ENCODE measurements at regions not wholly inside any gene's neighbourhood (a gene's known extent, or its start where the extent isn't known, plus 50 kb on each side); places are given as distances from the start of the nearest gene placed in this dataset.

DNA sequence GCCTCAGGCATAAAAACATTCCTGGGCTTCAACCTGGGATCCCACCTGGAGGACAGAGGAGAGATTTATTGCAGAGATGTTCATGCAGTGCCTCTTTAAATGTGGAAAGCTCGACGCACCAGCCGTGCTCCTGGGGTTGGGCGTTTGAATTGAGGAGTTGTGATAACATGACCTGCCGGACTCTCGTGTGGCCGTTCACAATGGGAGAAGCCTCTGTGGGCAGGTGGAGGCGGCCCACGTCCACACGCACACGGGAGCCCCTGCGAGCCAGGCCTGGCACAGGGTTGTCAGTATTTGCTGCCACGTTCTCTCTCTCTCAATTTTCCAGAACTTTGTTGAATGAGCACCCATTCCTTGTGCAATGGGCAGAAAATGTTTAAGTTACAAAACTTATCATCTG lies 58.3 kb upstream of the PPARA start:
- DNase-seq = no peak

DNA sequence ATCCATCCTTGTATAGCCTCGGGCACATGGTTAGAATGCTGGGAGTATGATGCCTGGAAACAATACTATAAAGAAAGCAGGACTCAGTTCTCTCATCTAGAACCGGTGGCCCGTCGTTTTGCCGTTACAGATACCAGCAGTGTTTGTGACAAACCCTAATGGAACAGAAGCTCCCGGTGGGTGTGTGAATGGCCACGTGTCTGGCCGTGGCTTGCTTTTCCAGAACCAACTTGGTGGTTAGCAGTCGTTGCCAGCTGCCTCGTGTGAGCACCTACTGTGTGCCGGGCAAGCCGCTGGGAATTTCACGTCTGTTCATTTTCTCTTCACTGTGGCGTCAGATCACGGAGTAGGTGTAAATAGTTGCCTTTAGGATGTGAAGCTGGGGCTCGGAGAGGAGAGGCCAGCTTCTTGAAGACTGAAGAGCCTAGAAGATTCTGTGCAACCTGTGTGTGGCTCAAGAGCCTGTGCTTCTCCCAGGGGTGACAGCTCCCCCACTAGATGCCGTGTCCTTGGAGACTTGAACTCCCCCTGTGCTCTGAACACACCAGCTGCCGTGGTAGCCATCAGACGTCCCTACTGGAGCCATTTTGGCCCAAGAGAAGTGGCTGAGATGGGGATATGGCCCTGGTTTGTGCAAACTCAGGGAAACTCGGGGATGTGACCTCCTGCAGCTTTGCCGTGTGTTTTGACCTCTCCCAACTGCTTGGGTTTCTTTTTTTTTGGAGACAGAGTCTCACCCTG lies 57.5 kb upstream of the PPARA start:
- no peak for DNase-seq

DNA sequence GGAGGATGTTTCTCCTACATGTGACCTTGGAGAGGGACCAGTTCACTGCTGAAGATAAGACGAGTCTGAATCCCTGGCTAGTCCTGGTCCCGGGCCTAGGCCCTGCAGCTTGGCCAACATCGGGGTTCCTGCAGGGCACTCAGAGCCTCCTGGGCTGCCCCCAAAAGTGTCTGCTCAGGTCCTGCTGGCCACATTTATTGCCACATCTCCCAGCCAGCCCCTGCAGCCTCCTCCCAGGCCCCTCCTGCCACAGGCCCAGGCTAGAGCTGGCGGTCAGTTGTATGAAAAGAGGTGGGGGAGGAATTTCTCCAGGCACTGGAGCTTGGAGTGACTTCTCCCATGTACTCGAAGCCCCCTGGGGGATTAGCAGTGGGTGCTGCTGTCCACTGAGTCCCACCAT lies 56.5 kb upstream of the PPARA start:
- DNase-seq = no peak

DNA sequence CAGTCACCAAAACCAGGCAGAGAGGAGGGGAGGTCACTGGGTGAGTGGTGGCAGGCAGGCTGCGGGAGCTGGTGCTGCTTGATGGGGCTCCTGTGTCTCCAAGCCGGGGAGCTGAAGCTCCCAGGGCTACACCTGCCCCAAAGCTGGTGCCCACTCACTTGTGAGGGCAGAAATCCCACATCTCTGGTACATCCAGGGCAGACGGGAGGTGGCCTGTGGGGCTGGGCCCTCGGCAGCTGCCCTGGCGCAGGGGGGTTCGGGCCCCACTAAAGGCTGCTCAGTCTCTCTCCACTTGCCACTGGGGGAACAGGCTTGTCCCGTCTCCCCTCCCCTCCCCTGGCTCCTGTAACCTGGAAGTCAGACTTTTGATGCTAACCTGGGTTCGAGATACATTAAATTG lies 55.6 kb upstream of the PPARA start:
- no peak for DNase-seq

DNA sequence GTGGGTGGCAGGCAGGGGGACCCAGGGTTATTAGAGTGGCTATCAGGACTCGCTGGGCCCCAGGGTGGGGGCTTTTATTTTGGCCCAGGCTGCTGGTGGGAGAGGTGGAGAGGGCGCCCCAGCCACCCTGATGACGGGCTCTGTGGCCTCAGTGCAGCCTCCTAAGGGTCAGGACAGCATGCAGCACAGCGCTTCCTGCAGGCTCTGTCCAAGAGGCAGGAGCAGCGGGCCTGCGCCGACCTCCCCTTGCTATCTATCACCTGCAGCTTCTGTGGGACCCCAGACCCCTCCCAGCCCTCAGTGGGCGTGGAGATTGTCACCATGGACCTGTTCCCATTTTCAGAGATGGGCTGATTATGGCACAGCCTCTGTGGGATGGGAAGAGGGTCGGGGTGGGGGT lies 54.3 kb upstream of the PPARA start:
- DNase-seq = no peak

DNA sequence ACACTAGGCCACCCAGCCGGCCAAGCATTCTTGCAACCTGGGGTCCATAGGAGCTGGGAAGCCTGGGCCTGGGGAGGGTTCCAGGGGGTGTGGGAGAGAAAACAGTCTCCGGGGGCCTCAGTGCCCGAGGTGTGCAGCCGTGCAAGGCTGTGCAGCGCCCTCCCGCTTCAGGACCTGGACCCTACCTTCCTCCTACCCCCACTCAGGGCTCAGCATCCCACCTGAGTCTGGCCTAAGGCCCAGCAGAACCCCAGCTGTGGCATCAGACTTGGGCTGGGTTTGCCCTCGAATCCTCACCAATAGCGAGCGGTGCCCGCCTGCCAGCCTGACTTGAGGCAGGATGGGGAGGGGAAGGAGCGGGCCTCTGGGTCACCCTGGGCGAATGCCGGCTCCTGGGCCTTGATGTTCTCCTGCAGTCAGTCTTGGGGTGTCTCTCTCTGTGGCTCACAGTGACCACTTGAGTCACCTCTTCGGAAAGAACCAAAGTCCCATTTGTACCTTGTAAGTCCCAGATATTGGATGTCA lies 53.6 kb upstream of the PPARA start:
- DNase-seq = no peak

DNA sequence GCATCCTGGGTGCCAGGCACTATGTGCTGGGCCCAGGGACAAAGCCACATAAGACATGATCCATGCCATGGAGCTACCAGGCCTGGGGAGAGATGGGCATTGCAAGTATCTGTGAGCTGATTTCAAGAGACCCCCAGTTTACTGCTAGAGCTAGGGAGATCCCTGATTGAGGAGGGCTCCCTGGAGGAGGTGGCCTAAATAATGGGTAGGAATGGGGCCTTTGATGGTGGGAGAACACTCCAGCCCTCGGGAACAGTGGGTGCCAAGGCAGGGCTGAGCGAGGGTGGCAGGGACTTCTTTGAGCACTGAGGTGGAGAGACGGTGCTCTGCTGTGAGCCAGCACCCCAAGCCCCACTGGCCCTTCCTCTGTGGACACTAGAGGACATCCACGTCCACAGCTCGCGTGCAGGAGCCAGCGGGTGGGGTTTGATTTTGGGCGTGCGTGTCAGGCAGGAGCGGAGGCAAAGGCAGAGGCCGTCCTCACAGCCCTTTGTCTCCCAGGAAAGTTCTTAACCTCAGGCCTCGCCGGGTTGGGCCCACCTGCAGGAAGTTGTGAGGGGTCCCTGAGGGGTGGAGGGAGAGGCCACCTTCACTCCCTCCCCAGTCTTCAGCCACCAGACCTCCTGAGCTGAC lies 52.9 kb upstream of the PPARA start:
- DNase-seq = no peak

DNA sequence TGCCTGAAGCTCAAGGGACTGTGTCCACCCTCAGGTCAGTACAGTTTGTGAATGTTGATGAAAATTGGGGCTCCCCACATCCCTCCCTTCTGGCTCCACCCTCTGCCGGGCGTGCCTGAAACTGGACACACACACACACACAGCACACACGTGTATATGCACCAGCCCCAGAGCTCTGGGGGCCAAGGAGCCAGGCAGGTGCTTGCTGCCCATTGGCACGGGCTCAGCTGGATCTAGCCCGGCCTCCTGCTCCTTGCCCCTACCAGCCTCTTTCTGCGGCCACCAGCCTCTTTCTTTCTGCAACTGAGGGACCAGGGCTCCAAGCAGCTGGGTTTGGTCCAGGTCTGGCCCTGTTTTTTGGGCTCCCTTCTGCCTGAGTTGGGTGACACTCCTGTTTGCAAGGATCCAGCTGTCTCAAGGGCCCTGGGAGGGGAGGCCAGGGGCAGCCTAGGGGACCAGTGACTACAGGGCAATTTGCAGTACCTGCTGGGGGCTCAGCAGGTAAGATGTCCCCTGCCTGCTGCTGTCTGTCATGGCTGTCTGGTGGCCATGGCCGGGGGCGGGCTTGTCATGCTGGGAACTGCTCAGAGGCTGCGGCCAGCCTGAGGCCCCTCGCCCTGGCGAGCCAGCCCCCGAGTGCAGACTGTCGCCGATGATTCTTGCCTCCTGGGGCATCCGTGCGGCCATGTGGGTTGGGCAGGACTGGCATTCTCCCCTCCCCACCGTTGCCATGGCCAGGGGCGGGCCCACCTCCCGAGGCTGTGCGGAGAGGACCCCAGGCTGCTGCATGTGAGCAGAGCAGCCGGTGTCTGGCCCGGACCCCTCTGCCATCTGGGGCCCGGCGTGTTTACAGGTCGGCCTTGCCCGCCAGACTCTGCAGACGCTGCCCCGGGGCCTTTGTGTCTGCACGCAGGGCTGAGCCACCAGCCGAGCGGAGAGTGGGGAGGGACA lies 51.5 kb upstream of the PPARA start:
- DNase-seq = no peak

DNA sequence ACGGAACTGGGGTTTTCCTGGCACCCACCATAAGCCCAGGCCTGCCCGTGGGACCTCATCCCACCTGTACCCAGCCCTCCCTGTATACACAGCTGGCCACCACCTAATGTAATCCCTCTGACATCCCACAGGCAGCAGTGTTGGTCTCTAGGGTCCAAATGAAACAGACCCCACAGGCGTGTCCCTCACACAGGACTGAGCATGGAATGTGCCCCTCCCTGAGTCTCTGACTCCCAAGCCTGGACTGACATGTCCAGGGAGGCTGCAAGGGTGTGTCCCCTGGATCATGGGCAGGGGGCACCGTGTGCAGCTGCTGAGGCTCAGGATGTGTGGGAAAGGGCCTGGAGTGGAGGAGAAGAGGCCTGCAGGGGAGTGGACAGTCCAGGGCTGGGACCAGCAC lies 50.6 kb upstream of the PPARA start:
- DNase-seq = no peak

DNA sequence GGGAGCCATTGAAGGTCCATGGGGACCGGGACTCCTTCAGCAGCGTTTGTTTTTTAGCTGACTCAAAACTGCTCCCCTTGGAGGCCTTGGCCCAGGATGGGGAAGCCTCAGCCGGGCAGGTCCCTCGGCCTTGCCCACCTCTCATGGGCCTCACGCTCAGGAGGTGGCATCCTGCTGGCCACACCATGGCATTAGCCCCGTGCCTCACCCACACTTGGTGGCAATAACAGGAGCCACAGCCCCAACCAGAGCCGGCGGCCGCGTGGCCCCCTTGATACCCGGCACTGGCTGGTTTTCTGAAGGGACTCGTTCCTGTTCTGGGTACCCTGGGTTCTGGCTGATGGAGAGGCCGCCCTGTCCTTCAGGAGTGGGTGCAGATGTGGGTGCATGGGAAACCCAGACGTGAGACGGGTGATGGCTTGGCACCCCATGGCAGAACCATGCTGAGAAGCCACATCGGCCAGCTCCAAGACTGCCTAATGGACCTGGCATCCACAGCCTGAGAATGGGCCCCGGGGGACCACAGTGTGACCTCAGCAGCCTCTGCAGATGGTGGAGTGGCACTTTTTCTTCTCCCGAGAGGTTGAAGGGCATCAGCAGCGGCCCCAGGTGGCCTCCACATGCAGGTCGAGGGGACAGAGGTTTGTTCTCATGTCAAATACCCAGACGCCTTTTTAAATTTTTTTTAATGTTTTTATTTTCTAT lies 49.8 kb upstream of the PPARA start:
- no peak for DNase-seq

Measured in hematopoietic multipotent progenitor cell treated with erythropoietin and hydrocortisone succinate and interleukin-3 and kit ligand, for 6 days (in vitro differentiated cells).